NT2/D1 (cell line): ENCODE measurements at regions not wholly inside any gene's neighbourhood (a gene's known extent, or its start where the extent isn't known, plus 50 kb on each side); places are given as distances from the start of the nearest gene placed in this dataset.

Source experiments
- DNase-seq: peaks from one replicate; pipeline ENCODE4 v3.0.0-alpha.2; 2011; ENCODE audit warnings: low read depth, low spot score
- H3K27me3 ChIP-seq: 2 replicates; pipeline ENCODE4 v1.6.0; 2011; ENCODE audit warnings: mild to moderate bottlenecking; ENCODE audit not compliant: insufficient read length, insufficient read depth
- H3K36me3 ChIP-seq: 2 replicates; pipeline ENCODE4 v1.6.1; 2011; ENCODE audit warnings: mild to moderate bottlenecking, low read length, mixed read lengths; ENCODE audit not compliant: insufficient read depth, insufficient read length
- H3K4me1 ChIP-seq: 2 replicates; pipeline ENCODE4 v1.5.1; 2011; ENCODE audit not compliant: insufficient read depth, insufficient read length
- H3K4me3 ChIP-seq: 2 replicates; pipeline ENCODE4 v1.5.1; 2011; ENCODE audit warnings: low read depth; ENCODE audit not compliant: insufficient read length
- H3K9ac ChIP-seq: 2 replicates; pipeline ENCODE4 v1.6.0; 2011; ENCODE audit warnings: low read depth; ENCODE audit not compliant: insufficient read length
- H3K9me3 ChIP-seq: 2 replicates; pipeline ENCODE4 v1.5.1; 2011; ENCODE audit warnings: mild to moderate bottlenecking, low read length; ENCODE audit not compliant: insufficient read depth
- SUZ12 ChIP-seq: IDR thresholded peaks from 2 replicates; pipeline ENCODE4 v1.6.1; 2011; ENCODE audit not compliant: insufficient read length, insufficient read depth; ENCODE audit errors: extremely low read depth
- YY1 ChIP-seq: IDR thresholded peaks from 2 replicates; pipeline ENCODE4 v1.6.1; 2011; ENCODE audit not compliant: insufficient read length, insufficient read depth
- ZNF274 ChIP-seq: IDR thresholded peaks from 2 replicates; pipeline ENCODE4 v1.6.1; 2011; ENCODE audit warnings: mild to moderate bottlenecking, low read depth, low read length

DNA sequence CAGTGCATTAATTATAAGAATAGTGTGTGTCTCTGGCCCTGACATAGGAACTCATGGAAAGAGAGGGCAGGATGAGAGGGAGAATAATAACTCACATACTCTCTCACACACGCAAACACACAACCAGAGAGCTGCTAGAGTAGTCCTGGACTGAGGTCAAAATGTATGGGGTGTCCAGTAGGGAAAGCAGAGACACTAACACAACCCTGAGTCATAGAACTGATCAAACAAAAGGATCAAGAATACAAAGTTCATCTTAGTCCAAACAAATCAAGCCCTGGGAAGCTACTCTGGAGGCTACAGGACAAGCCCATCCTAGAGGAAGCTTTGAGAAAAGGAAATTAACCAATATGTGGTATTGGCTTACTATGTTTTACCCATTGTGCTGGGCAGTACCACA, 178.5 kb upstream of the GUCY1A2 start:
- Histone ChIP-seq H3K36me3 (no peaks in the 10 kb centered on the region), H3K4me1 (no peaks in the 10 kb centered on the region), H3K27me3 (no peaks in the 10 kb centered on the region), H3K9ac (no peak overlapping the region), H3K9me3 (no peaks in the 10 kb centered on the region), H3K4me3 (no peak overlapping the region)
- no peak for DNase-seq
- TF ChIP-seq ZNF274 (no peak), SUZ12 (no peak), YY1 (no peak)

DNA sequence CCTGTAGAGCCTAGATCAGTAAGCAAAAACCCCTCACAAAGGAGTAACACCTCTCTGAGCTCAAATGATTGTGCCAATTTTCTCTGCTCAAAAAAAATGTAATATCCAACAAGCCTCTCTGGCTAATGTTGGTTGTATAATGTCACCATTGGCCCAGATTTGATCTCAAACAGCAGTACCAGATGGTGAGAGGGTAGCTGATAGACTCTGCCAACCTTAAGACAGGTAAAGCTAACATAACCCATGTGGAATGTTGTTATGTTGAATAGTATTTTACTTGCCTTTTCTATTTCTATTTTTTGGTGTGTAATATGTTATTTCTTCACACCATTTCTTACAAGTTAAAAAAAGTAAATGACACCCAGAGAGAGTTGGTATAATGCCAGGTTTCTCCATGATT, 166.7 kb upstream of the GUCY1A2 start:
- no peak overlapping the region for H3K4me3 ChIP-seq
- H3K4me1 ChIP-seq = no peaks in the 10 kb centered on the region
- no peak overlapping the region for H3K9ac ChIP-seq
- no peaks in the 10 kb centered on the region for H3K36me3 ChIP-seq
- no peak for DNase-seq
- H3K9me3 ChIP-seq = no peaks in the 10 kb centered on the region
- TF ChIP-seq SUZ12 (no peak), ZNF274 (no peak), YY1 (no peak)
- H3K27me3 ChIP-seq = no peaks in the 10 kb centered on the region

DNA sequence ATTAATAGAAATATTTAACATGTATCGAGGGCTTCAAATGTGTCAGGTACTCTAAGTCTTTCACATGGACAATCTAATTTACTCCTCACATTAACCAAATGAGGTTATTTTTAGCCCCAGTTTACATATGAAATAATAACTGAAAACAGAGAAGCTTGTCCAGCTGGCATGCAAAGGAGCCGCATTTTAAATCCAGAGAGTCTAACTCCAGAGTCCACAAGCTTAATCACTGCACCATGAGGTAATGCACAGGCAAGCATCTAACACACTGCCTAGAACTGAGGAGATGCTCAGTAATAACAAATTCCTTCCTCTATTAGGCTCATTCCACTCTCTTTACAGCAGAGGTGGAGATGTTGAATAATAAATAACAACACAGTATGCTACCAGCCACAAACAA, 165.7 kb upstream of the GUCY1A2 start:
- no peaks in the 10 kb centered on the region for H3K4me1 ChIP-seq
- H3K9me3 ChIP-seq = no peaks in the 10 kb centered on the region
- TF ChIP-seq SUZ12 (no peak), YY1 (no peak), ZNF274 (no peak)
- no peak for DNase-seq
- H3K4me3 ChIP-seq = no peak overlapping the region
- H3K27me3 ChIP-seq = no peaks in the 10 kb centered on the region
- no peaks in the 10 kb centered on the region for H3K36me3 ChIP-seq
- H3K9ac ChIP-seq = no peak overlapping the region

DNA sequence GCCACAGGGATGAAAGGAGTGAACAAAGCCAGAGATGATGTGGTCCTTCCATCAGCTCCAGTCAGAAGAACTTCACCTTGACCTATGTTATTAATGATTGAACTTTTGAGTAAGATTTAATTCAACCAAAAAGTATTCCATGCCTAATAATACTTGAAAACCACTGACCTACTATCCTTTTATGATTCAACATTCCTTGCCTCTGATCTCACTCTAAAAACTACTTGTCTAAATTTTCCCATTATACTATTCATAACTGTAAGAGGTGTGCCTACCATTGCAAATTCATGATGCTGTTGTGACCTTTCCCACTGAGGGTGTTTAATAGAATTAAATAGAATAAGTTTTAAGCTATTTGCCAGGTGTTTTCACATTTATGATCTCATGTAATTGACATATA, 164.7 kb upstream of the GUCY1A2 start:
- Histone ChIP-seq H3K4me3 (no peak overlapping the region), H3K9ac (no peak overlapping the region), H3K27me3 (no peaks in the 10 kb centered on the region), H3K4me1 (no peaks in the 10 kb centered on the region), H3K36me3 (no peaks in the 10 kb centered on the region), H3K9me3 (no peaks in the 10 kb centered on the region)
- no peak for DNase-seq
- no peak for TF ChIP-seq ZNF274
- TF ChIP-seq SUZ12 = no peak
- no peak for TF ChIP-seq YY1

DNA sequence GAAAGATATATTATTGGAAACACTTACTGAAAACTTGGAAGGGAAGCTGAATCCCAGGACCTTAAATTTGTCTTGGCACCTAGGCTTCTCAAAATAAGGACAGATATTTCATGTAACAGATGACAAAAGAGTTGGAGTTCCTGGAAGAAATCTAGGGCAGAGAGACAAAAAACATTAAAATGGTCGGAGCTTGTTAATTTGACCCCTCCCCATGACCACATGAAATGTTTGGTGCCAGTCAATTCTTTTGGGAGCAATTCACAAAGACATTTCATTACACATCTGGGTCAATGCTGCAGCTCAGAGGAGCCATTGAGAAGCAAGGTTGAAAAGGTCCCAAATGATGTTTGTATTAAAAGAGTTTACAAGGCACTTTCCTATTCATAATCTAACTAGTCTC, 162.0 kb upstream of the GUCY1A2 start:
- Histone ChIP-seq H3K9me3 (no peaks in the 10 kb centered on the region), H3K36me3 (no peaks in the 10 kb centered on the region), H3K27me3 (no peaks in the 10 kb centered on the region), H3K4me1 (peaks cover 5% of the 10 kb centered on the region), H3K9ac (no peak overlapping the region), H3K4me3 (no peak overlapping the region)
- DNase-seq = no peak
- TF ChIP-seq ZNF274 (no peak), YY1 (no peak), SUZ12 (no peak)

DNA sequence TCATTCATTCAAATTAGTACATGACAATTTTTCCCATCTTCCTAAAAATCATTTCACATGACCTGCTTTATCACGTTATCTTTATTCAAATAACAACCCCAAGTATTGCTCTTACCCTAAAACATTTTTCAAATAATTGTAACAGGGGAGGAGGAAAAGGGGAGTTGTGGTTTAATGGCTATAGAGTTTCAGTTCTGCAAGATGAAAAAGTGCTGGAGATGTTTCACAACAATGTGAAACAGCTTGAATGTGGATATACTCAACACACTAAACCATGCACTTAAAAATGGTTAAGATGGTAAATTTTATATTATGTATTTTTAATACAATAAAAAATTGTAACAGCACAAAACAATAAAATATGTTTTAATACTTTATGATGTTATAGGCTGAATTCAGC, 161.6 kb upstream of the GUCY1A2 start:
- Histone ChIP-seq H3K9me3 (no peaks in the 10 kb centered on the region), H3K4me3 (no peak overlapping the region), H3K4me1 (peaks cover 5% of the 10 kb centered on the region), H3K9ac (no peak overlapping the region), H3K36me3 (no peaks in the 10 kb centered on the region), H3K27me3 (no peaks in the 10 kb centered on the region)
- DNase-seq = no peak
- TF ChIP-seq SUZ12 (no peak), ZNF274 (no peak), YY1 (no peak)

DNA sequence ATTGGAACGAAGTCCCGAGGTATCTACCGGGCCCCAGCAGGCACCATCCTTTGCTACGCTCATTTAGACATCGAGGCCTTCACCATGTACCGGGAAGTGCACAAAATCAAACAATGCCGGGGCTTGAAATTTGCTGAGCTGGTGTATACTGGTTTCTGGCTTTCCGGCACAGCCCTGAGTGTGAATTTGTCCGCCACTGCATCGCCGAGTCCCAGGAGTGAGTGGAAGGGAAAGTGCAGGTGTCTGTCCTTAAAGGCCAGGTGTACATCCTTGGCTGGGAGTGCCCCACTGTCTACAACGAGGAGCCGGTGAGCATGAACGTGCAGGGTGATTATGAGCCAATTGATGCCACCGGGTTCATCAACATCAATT, 158.8 kb upstream of the GUCY1A2 start:
- no peaks in the 10 kb centered on the region for H3K36me3 ChIP-seq
- no peak for DNase-seq
- H3K9me3 ChIP-seq = no peaks in the 10 kb centered on the region
- H3K4me1 ChIP-seq = peaks cover 5% of the 10 kb centered on the region
- H3K27me3 ChIP-seq = no peaks in the 10 kb centered on the region
- no peak for TF ChIP-seq SUZ12
- H3K4me3 ChIP-seq = no peak overlapping the region
- no peak overlapping the region for H3K9ac ChIP-seq
